Breast epithelium (tissue), 3 donors: ENCODE measurements at regions not wholly inside any gene's neighbourhood (a gene's known extent, or its start where the extent isn't known, plus 50 kb on each side); places are given as distances from the start of the nearest gene placed in this dataset.

ENCODE experiments used
- CTCF ChIP-seq, 3 donors: fragments of 450-650 bp; IDR thresholded peaks; one replicate each; pipeline ENCODE4 v1.5.1; 2016 to 2017; ENCODE audit warnings: antibody characterized with exemption in 3 of 3, mild to moderate bottlenecking in 3 of 3, moderate library complexity in 3 of 3
- POLR2A ChIP-seq: fragments of 450-650 bp; IDR thresholded peaks from one replicate; pipeline ENCODE4 v1.6.1; 2016; ENCODE audit warnings: antibody characterized with exemption, mild to moderate bottlenecking, moderate library complexity

- TF ChIP-seq POLR2A (no peak), CTCF (IDR thresholded peaks at IDR 0.05) (no peak)
These were observed 75.4 kb downstream of the DUSP6 start for GRCh38 chr12:89276860-89277259.
